ENCODE measurements at regions not wholly inside any gene's neighbourhood (a gene's known extent, or its start where the extent isn't known, plus 50 kb on each side); places are given as distances from the start of the nearest gene placed in this dataset.

DNA sequence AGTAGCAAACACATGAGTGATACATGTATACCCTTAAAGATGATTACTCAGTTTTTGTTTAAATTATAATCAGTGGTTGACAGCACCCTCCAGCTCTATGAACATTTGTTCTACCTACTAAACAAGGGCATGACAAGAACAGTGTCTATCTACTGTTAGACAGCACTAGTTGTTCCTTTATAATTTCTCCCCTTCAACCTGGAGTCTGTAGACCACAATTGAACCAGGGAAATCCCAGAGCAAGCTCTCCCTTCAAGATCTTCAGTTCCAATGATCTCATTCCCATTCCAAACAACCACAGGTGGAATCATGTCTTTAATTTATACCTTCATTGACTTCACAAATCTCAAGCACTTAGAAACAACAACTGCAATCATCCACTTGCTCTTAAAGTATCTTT lies 216.1 kb downstream of the HHIPL2 start:
- H3K36me3 ChIP-seq (replicated peaks; ENCODE audit: insufficient read depth, low read length): no peaks in the 10 kb centered on the region
- no peaks in the 10 kb centered on the region for H3K4me1 ChIP-seq (ENCODE audit: low read length)
- H3K4me2 ChIP-seq (ENCODE audit: low read depth, low read length): no peak overlapping the region
- H3K27me3 ChIP-seq (replicated peaks; ENCODE audit: insufficient read depth, low read length): no peaks in the 10 kb centered on the region
- no peak overlapping the region for H2AFZ ChIP-seq (ENCODE audit: low read length)
- H3K9me3 ChIP-seq (replicated peaks; ENCODE audit: insufficient read depth, low read length): no peaks in the 10 kb centered on the region
- H4K20me1 ChIP-seq (ENCODE audit: insufficient read depth, low read length): no peaks in the 10 kb centered on the region
- H3F3A ChIP-seq (ENCODE audit: insufficient read depth, low read length): no peaks in the 10 kb centered on the region
- TF ChIP-seq EZH2phosphoT487 (IDR thresholded peaks at IDR 0.05; ENCODE audit: low read length) (no peak), EZH2 (optimal IDR thresholded peaks at IDR 0.05; ENCODE audit: low read depth, low read length) (no peak)
- TF ChIP-seq, protein P1, sequence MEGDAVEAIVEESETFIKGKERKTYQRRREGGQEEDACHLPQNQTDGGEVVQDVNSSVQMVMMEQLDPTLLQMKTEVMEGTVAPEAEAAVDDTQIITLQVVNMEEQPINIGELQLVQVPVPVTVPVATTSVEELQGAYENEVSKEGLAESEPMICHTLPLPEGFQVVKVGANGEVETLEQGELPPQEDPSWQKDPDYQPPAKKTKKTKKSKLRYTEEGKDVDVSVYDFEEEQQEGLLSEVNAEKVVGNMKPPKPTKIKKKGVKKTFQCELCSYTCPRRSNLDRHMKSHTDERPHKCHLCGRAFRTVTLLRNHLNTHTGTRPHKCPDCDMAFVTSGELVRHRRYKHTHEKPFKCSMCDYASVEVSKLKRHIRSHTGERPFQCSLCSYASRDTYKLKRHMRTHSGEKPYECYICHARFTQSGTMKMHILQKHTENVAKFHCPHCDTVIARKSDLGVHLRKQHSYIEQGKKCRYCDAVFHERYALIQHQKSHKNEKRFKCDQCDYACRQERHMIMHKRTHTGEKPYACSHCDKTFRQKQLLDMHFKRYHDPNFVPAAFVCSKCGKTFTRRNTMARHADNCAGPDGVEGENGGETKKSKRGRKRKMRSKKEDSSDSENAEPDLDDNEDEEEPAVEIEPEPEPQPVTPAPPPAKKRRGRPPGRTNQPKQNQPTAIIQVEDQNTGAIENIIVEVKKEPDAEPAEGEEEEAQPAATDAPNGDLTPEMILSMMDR (IDR thresholded peaks at IDR 0.05; ENCODE audit: low read length): no peak
- DNase-seq: no peak
- no peaks in the 10 kb centered on the region for H3K79me2 ChIP-seq (ENCODE audit: low read length)
- no peak overlapping the region for H3K9ac ChIP-seq (ENCODE audit: low read length)
- H3K9me2 ChIP-seq (replicated peaks; ENCODE audit: insufficient read depth, low read length): no peaks in the 10 kb centered on the region
- no peak overlapping the region for H3K27ac ChIP-seq (ENCODE audit: low read length)
- no peak overlapping the region for H3K4me3 ChIP-seq (ENCODE audit: low read length)

- Histone ChIP-seq H3K36me3 (replicated peaks; ENCODE audit: insufficient read depth, low read length) (no peaks in the 10 kb centered on the region), H3K4me3 (ENCODE audit: low read length) (no peak overlapping the region), H3K4me2 (ENCODE audit: low read depth, low read length) (no peak overlapping the region), H2AFZ (ENCODE audit: low read length) (no peak overlapping the region), H3K27ac (ENCODE audit: low read length) (no peak overlapping the region), H3K9me2 (replicated peaks; ENCODE audit: insufficient read depth, low read length) (no peaks in the 10 kb centered on the region), H3K9ac (ENCODE audit: low read length) (no peak overlapping the region), H3K9me3 (replicated peaks; ENCODE audit: insufficient read depth, low read length) (no peaks in the 10 kb centered on the region), H4K20me1 (ENCODE audit: insufficient read depth, low read length) (no peaks in the 10 kb centered on the region), H3K27me3 (replicated peaks; ENCODE audit: insufficient read depth, low read length) (no peaks in the 10 kb centered on the region), H3K79me2 (ENCODE audit: low read length) (no peaks in the 10 kb centered on the region), H3K4me1 (ENCODE audit: low read length) (no peaks in the 10 kb centered on the region), H3F3A (ENCODE audit: insufficient read depth, low read length) (no peaks in the 10 kb centered on the region)
- TF ChIP-seq, protein P1 (IDR thresholded peaks at IDR 0.05; ENCODE audit: low read length): no peak
- TF ChIP-seq EZH2phosphoT487 (IDR thresholded peaks at IDR 0.05; ENCODE audit: low read length): no peak
- TF ChIP-seq EZH2 (optimal IDR thresholded peaks at IDR 0.05; ENCODE audit: low read depth, low read length): no peak
- DNase-seq: no peak
These were observed 216.6 kb downstream of the HHIPL2 start for GRCh38 chr1:222331340-222331739.

GRCh38 chr1:222329493-222330045 lies 218.3 kb downstream of the HHIPL2 start:
- no peaks in the 10 kb centered on the region for H3K36me3 ChIP-seq (replicated peaks; ENCODE audit: insufficient read depth, low read length)
- no peak overlapping the region for H3K4me3 ChIP-seq (ENCODE audit: low read length)
- no peak overlapping the region for H3K27ac ChIP-seq (ENCODE audit: low read length)
- no peak overlapping the region for H3K4me2 ChIP-seq (ENCODE audit: low read depth, low read length)
- H3K9me2 ChIP-seq (replicated peaks; ENCODE audit: insufficient read depth, low read length): no peaks in the 10 kb centered on the region
- no peaks in the 10 kb centered on the region for H3K27me3 ChIP-seq (replicated peaks; ENCODE audit: insufficient read depth, low read length)
- no peak overlapping the region for H3K9ac ChIP-seq (ENCODE audit: low read length)
- no peak overlapping the region for H2AFZ ChIP-seq (ENCODE audit: low read length)
- TF ChIP-seq, protein P1 (IDR thresholded peaks at IDR 0.05; ENCODE audit: low read length): no peak
- no peak for TF ChIP-seq EZH2 (optimal IDR thresholded peaks at IDR 0.05; ENCODE audit: low read depth, low read length)
- no peak for TF ChIP-seq EZH2phosphoT487 (IDR thresholded peaks at IDR 0.05; ENCODE audit: low read length)
- no peaks in the 10 kb centered on the region for H4K20me1 ChIP-seq (ENCODE audit: insufficient read depth, low read length)
- DNase-seq: no peak
- H3F3A ChIP-seq (ENCODE audit: insufficient read depth, low read length): no peaks in the 10 kb centered on the region
- no peaks in the 10 kb centered on the region for H3K79me2 ChIP-seq (ENCODE audit: low read length)
- H3K9me3 ChIP-seq (replicated peaks; ENCODE audit: insufficient read depth, low read length): no peaks in the 10 kb centered on the region
- H3K4me1 ChIP-seq (ENCODE audit: low read length): no peaks in the 10 kb centered on the region
